ENCODE measurements at regions not wholly inside any gene's neighbourhood (a gene's known extent, or its start where the extent isn't known, plus 50 kb on each side); places are given as distances from the start of the nearest gene placed in this dataset.

DNA sequence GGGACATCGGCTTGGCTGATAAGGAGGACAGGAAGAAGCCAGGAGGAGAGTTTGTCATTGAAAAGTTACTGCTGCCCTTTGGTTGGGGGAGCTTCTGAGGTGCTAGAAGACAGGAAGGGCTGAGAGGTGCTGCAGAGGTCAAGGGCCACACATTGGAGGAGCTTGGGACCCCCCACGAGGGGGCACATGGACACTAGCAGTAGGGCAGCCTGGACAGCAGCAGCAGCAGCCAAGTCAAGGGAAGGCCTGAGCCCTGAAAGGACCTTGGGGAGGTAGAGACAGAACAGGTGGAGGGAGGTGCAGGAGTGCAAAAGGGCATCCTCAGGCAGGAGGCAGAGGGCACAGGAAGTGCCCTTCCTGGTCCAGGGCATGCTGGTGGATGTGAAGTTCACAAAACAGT, 439.7 kb upstream of the IGFBP3 start:
- no peak for DNase-seq (ENCODE audit: low read depth)

DNA sequence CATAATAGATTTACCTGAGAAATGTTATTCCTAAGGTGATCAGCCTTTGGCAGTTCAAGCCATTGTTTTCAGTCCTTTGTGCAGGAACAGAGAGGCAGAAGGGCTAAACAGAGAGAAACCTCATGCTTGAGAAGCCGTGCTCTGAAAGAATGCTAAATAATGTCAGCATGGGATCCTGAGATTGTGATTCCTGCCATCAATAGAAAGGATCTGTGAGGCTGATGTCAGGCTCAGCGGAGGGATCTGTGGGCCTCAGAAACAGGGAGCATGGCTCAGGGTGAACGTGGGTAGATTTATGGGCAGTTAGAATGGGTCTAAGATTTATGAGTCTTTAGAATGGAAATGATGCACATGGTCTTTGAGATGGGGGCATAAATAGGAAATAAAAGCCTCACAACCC, 439.2 kb upstream of the IGFBP3 start:
- no peak for DNase-seq (ENCODE audit: low read depth)

GRCh38 chr7:46357851-46358250, 436.8 kb upstream of the IGFBP3 start:
- no peak for DNase-seq (ENCODE audit: low read depth)

- no peak for DNase-seq (ENCODE audit: low read depth)
Measured at GRCh38 chr7:46357290-46357689, 436.2 kb upstream of the IGFBP3 start.

DNA sequence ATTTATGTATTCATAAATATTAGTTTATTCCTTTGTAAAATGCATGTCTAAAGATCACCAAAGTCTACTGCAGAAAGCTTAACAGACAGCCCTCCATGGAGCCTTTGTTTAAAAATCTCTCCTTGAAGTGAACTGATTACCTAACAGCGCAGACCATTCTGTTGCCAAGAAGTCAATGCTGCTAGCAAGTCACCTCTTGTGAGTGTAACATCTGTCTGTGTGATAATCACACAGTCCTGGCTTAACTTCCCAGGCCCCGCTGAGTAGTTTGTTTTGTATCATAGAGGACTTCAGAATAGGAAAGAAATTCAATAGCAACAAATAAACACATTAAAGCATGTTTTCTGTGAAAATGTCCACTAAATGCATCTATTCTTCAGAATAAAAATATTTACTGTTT, 435.3 kb upstream of the IGFBP3 start:
- DNase-seq (ENCODE audit: low read depth): no peak

DNA sequence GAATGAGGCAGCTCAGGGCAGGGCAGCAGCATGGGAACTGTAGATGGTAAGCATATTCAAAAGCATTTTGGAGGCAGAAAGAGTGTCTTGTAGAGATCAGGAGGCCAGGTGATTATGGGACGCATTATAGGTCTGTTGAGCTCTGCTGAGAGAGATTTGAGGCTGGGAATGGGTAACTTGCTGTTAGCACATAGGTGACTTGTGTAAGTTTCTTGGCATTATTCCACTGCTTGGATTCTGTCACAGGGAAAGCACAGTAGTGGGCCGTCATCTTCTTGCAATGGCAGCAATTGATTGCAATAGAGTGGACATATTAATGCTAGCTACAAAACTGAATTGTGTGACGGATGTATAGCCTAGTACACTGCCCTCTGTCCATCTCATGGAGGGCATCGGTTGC, 434.3 kb upstream of the IGFBP3 start:
- DNase-seq (ENCODE audit: low read depth): no peak

DNA sequence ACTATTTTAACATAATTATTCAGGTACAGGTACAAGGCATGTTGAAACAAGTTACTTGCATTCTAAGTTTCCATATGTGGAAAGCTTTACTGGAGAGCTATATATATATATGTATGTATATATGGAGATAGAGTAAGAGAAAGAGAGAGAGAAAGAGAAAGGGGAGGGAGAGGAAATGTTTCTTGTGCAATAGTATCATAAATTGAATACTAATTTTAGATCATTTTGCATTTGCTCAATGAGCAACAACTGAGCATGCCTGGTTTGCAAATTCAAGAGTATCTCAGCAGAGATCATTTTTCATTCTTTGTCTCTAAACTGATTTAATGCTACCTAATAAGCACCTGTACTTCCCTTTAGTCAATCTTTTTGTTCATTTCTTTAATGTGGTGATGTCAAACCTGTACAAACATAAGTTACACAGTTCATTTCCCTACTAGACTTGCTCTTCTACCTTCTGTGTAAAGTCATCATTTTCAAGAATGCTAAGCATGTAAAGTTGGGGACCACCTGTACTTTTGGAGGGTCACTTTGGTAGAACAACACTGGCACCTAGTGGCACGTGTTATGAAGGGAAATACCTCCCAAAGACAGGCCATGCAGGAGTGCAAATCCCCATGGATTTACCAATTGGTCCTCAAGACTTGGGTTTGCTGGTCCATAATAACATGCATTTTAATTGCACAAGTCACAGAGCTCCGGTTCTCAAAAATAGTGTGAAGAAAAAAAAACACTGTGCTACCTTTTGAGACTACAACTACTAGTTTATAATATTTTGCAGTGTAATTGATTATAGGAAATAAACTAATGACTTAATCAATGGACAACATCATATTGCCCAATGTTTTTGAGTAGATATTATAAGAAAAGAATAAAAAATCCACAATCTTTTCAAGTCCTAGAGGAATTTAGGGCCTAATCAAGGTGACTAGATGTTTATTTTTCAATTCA, 431.2 kb upstream of the IGFBP3 start:
- peak; percentile 48 for DNase-seq (ENCODE audit: low read depth)

- DNase-seq (ENCODE audit: low read depth): no peak
Measured at GRCh38 chr7:46349490-46349889, 428.4 kb upstream of the IGFBP3 start.

- no peak for DNase-seq (ENCODE audit: low read depth)
Measured at GRCh38 chr7:46344533-46344932, 423.5 kb upstream of the IGFBP3 start.

DNA sequence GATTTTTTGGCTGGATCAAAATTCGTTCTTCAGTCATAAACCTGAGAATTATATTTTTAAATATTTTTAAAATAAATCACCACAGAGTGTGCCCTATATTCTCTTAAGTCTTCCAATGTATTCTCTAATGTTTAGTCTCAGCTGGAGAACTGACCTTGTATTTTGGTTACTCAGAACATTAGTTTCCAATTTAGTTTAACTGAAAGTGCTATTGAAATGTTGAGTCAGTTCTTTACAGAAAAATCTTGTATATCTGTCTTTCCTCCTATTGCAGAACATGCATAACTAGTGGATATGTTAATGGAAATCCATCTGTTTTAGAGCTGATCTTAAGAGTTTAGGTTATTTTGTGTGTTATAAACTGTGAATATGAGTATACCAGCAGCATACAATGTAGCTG, 422.7 kb upstream of the IGFBP3 start:
- no peak for DNase-seq (ENCODE audit: low read depth)

- no peak for DNase-seq (ENCODE audit: low read depth)
Measured at GRCh38 chr7:46322937-46323336, 401.9 kb upstream of the IGFBP3 start.

DNA sequence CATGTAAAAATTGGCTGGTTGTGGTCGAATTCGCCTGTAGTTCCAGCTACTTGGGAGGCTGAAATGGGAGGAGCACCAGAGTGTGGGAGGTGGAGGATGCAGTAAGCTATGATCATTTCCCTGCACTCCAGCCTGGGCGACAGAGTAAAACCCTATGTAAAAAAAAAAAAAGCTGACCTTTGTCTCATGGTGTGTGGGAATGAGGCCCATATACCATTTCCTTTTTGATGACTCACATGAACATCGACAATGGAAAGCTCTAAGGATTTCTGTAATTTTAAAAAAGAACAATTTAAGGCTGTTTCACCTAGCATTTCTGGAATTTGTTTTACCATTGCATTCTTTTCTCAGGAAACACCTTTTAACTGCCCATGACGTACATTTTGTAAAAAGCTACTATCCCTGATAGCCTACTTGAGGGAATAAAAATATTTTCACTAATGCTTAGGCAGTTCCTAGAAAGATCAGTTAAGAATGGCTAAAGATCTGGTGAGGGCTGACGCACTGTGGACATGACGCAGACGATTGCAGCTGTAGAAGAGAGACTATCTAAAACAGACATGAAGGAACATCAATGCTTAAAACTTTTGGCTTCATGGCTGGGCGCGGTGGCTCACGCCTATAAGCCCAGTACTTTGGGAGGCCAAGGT, 400.6 kb upstream of the IGFBP3 start:
- no peak for DNase-seq (ENCODE audit: low read depth)

- no peak for DNase-seq (ENCODE audit: low read depth)
Measured at GRCh38 chr7:46320956-46321355, 399.9 kb upstream of the IGFBP3 start.

GRCh38 chr7:46319841-46320240, 398.8 kb upstream of the IGFBP3 start:
- DNase-seq (ENCODE audit: low read depth): no peak

GRCh38 chr7:46318276-46318675, 397.2 kb upstream of the IGFBP3 start:
- DNase-seq (ENCODE audit: low read depth): no peak

DNA sequence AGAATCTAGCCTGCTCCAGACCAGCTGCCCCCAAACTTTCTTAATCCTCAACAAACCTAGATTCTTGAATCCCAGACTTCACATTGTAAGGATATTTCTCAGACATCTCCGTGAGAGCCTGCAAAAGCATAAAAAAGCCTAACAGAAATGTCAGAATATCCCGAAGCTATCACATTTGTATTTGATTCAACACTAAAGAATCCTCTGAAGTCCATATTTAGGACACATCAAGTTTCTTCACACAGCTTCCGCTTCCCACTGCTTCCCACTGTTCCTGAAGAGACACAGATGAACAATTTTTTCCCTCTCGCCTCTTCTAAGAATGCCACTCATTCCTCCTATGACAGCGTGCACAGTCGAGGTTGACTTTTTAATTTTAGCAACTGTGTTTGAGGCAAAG, 396.2 kb upstream of the IGFBP3 start:
- peak; percentile 62 for DNase-seq (ENCODE audit: low read depth)

- DNase-seq (ENCODE audit: low read depth): peak; percentile 83
Measured at GRCh38 chr7:46315891-46316290, 394.8 kb upstream of the IGFBP3 start.

- DNase-seq (ENCODE audit: low read depth): no peak
Measured at GRCh38 chr7:46301677-46302076, 380.6 kb upstream of the IGFBP3 start.

GRCh38 chr7:46297515-46297914, 376.4 kb upstream of the IGFBP3 start:
- DNase-seq (ENCODE audit: low read depth): no peak

GRCh38 chr7:46296526-46296925, 375.5 kb upstream of the IGFBP3 start:
- no peak for DNase-seq (ENCODE audit: low read depth)

DNA sequence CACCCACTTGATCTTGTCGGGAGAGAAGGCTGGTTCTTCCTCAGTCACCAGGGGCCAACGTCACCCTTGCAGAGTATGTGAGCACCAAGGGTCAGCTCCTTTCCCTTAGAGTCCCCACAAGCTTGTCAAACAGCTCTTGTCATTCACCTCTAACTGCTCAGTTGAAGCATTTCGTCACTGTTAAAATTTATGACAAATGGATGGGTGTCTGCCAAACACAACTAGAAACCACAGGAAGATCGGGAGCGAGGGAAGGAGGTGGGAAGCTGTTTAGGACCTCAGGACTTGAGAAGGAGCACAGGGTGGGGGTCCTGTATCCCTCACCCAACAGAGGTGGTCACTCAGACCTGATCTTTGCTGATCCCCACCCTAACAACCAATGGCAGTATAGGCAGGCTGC, 373.3 kb upstream of the IGFBP3 start:
- DNase-seq (ENCODE audit: low read depth): no peak

- no peak for DNase-seq (ENCODE audit: low read depth)
Measured at GRCh38 chr7:46292741-46293140, 371.7 kb upstream of the IGFBP3 start.

DNA sequence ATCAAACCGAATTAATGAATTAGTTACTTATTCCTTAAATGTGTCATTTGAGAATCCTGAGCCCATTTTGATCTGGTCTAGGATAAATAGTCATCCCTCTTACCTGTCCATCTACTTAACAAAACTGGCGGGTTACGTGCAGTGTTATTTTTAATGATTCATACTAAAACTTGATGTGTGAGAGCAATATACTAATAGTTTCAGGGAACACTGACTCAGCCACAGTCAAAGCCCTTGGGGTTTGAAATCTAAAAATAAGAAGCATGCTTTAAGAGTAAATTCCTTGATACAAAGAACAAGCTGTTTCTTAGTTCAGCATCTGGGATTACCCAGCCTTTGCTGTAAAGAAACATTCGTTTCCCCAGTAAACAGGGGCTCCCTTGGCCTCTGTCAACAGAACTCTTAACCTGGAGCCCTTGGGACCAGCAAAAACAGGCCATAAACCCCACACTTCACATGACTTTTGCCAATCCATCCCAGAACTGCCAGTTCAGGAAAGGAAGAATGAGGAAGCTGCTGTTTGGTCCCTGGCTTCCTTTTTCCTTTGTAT, 370.6 kb upstream of the IGFBP3 start:
- DNase-seq (ENCODE audit: low read depth): peak; percentile 61
